ENCODE measurements at regions not wholly inside any gene's neighbourhood (a gene's known extent, or its start where the extent isn't known, plus 50 kb on each side); places are given as distances from the start of the nearest gene placed in this dataset.
A peak's percentile ranks its signal among the peaks of the same experiment; 100 is the strongest.

GRCh38 chr11:131284041-131284440 lies 86.4 kb upstream of the NTM start:
- H3K4me1 ChIP-seq: peaks cover 5% of the 10 kb centered on the region
- Mint-ChIP-seq H3K27ac (no peak overlapping the region), H3K4me3 (no peak overlapping the region), H3K27me3 (ENCODE audit: insufficient read depth, low read depth) (no peaks in the 10 kb centered on the region), H3K36me3 (no peaks in the 10 kb centered on the region), H3K4me1 (no peaks in the 10 kb centered on the region), H3K9me3 (no peaks in the 10 kb centered on the region)
- H3F3A ChIP-seq (ENCODE audit: low read depth): no peaks in the 10 kb centered on the region
- H3K4me2 ChIP-seq: no peak overlapping the region
- H3K36me3 ChIP-seq: no peaks in the 10 kb centered on the region
- H4K20me1 ChIP-seq (ENCODE audit: low read depth): no peaks in the 10 kb centered on the region
- no peaks in the 10 kb centered on the region for H3K27me3 ChIP-seq
- no peak for TF ChIP-seq EZH2phosphoT487 (IDR thresholded peaks at IDR 0.05)
- no peak for TF ChIP-seq EZH2 (IDR thresholded peaks at IDR 0.05)
- TF ChIP-seq CTCF (IDR thresholded peaks at IDR 0.05): no peak
- H3K9ac ChIP-seq: no peak overlapping the region
- no peak for DNase-seq (ENCODE audit: low spot score)
- no peaks in the 10 kb centered on the region for H3K79me2 ChIP-seq (ENCODE audit: low read depth)
- H3K27ac ChIP-seq: no peak overlapping the region
- H3K4me3 ChIP-seq: no peak overlapping the region
- H2AFZ ChIP-seq (replicated peaks): no peak overlapping the region
- no peaks in the 10 kb centered on the region for H3K9me3 ChIP-seq (ENCODE audit: low read depth)

GRCh38 chr11:131288521-131289091 lies 81.8 kb upstream of the NTM start:
- no peak for DNase-seq (ENCODE audit: low spot score)
- Histone ChIP-seq H4K20me1 (ENCODE audit: low read depth) (no peaks in the 10 kb centered on the region), H3K9me3 (ENCODE audit: low read depth) (no peaks in the 10 kb centered on the region), H3K4me1 (peaks cover 23% of the 10 kb centered on the region), H3K4me2 (no peak overlapping the region), H3K36me3 (no peaks in the 10 kb centered on the region), H3K9ac (no peak overlapping the region), H3K4me3 (no peak overlapping the region), H2AFZ (replicated peaks) (no peak overlapping the region), H3F3A (ENCODE audit: low read depth) (peaks cover 9% of the 10 kb centered on the region), H3K79me2 (ENCODE audit: low read depth) (no peaks in the 10 kb centered on the region), H3K27ac (no peak overlapping the region), H3K27me3 (no peaks in the 10 kb centered on the region)
- peaks cover 17% of the 10 kb centered on the region for H3K4me1 Mint-ChIP-seq
- peaks cover 4% of the 10 kb centered on the region for H3K27me3 Mint-ChIP-seq (ENCODE audit: insufficient read depth, low read depth)
- no peak overlapping the region for H3K4me3 Mint-ChIP-seq
- no peak overlapping the region for H3K27ac Mint-ChIP-seq
- H3K36me3 Mint-ChIP-seq: no peaks in the 10 kb centered on the region
- H3K9me3 Mint-ChIP-seq: no peaks in the 10 kb centered on the region
- TF ChIP-seq EZH2 (IDR thresholded peaks at IDR 0.05) (no peak), CTCF (IDR thresholded peaks at IDR 0.05) (no peak), EZH2phosphoT487 (IDR thresholded peaks at IDR 0.05) (no peak)

GRCh38 chr11:131290185-131290584 lies 80.2 kb upstream of the NTM start:
- Histone ChIP-seq H3K79me2 (ENCODE audit: low read depth) (no peaks in the 10 kb centered on the region), H3K4me2 (peak overlapping the region; percentile 55), H3F3A (ENCODE audit: low read depth) (peaks cover 9% of the 10 kb centered on the region), H3K4me1 (peaks cover 23% of the 10 kb centered on the region), H3K9me3 (ENCODE audit: low read depth) (no peaks in the 10 kb centered on the region), H2AFZ (replicated peaks) (no peak overlapping the region), H3K9ac (no peak overlapping the region), H3K4me3 (no peak overlapping the region), H4K20me1 (ENCODE audit: low read depth) (no peaks in the 10 kb centered on the region), H3K36me3 (no peaks in the 10 kb centered on the region), H3K27me3 (no peaks in the 10 kb centered on the region), H3K27ac (no peak overlapping the region)
- Mint-ChIP-seq H3K36me3 (no peaks in the 10 kb centered on the region), H3K4me1 (peaks cover 17% of the 10 kb centered on the region), H3K27me3 (ENCODE audit: insufficient read depth, low read depth) (peaks cover 4% of the 10 kb centered on the region), H3K27ac (no peak overlapping the region), H3K4me3 (no peak overlapping the region), H3K9me3 (no peaks in the 10 kb centered on the region)
- TF ChIP-seq CTCF (IDR thresholded peaks at IDR 0.05) (no peak), EZH2phosphoT487 (IDR thresholded peaks at IDR 0.05) (no peak), EZH2 (IDR thresholded peaks at IDR 0.05) (no peak)
- DNase-seq (ENCODE audit: low spot score): peak; percentile 25
